ENCODE measurements at regions not wholly inside any gene's neighbourhood (a gene's known extent, or its start where the extent isn't known, plus 50 kb on each side); places are given as distances from the start of the nearest gene placed in this dataset.

- ChIA-PET CTCF (interaction anchor here (2.8 to 6.4 kb wide), 4 partner anchors 12 to 56 kb away, joined by 11 to 55 read pairs (median 26); no protein-coding TSS in a partner anchor), POLR2A (no interaction called here)
- Histone ChIP-seq H3K4me1 (ENCODE audit: control extremely low read depth in 1 of 4, control insufficient read depth in 4 of 4, insufficient read depth in 4 of 4, low read length in 3 of 4) (peaks cover 19 to 80% (median 57%) of the 10 kb centered on the region in 4 experiments), H3K36me3 (ENCODE audit: control insufficient read depth in 4 of 4, insufficient read depth in 4 of 4, low read length in 3 of 4) (no peaks in the 10 kb centered on the region), H3K4me3 (ENCODE audit: control insufficient read depth in 1 of 7, extremely low read depth in 1 of 7, insufficient read depth in 4 of 7, low read depth in 2 of 7, low read length in 6 of 7) (no peak overlapping the region), H3K9me3 (ENCODE audit: control extremely low read depth in 1 of 5, control insufficient read depth in 4 of 5, insufficient read depth in 2 of 5, low read depth in 1 of 5, low read length in 4 of 5) (peaks cover 0 to 4% (median 0%) of the 10 kb centered on the region in 5 experiments), H3K27me3 (replicated peaks in 2 of 5; ENCODE audit: control insufficient read depth in 4 of 5, insufficient read depth in 5 of 5, low read length in 4 of 5) (no peaks in the 10 kb centered on the region), H3K27ac (ENCODE audit: insufficient read depth in 1 of 2, low read depth in 1 of 2, low read length in 2 of 2, poor library complexity in 1 of 2, severe bottlenecking in 2 of 2) (no peak overlapping the region)
- no peak for DNase-seq
- 100% methylated on average over 1 of the region's 2 CpGs for WGBS (ENCODE audit: insufficient coverage)
These were observed 54.4 kb upstream of the RNF24 start for GRCh38 chr20:4069751-4070150.

GRCh38 chr20:4068708-4069107 lies 53.4 kb upstream of the RNF24 start:
- Histone ChIP-seq H3K4me3 (ENCODE audit: control insufficient read depth in 1 of 7, extremely low read depth in 1 of 7, insufficient read depth in 4 of 7, low read depth in 2 of 7, low read length in 6 of 7) (no peak overlapping the region), H3K27me3 (replicated peaks in 2 of 5; ENCODE audit: control insufficient read depth in 4 of 5, insufficient read depth in 5 of 5, low read length in 4 of 5) (no peaks in the 10 kb centered on the region), H3K27ac (ENCODE audit: insufficient read depth in 1 of 2, low read depth in 1 of 2, low read length in 2 of 2, poor library complexity in 1 of 2, severe bottlenecking in 2 of 2) (no peak overlapping the region), H3K9me3 (ENCODE audit: control extremely low read depth in 1 of 5, control insufficient read depth in 4 of 5, insufficient read depth in 2 of 5, low read depth in 1 of 5, low read length in 4 of 5) (peaks cover 0 to 4% (median 0%) of the 10 kb centered on the region in 5 experiments), H3K36me3 (ENCODE audit: control insufficient read depth in 4 of 4, insufficient read depth in 4 of 4, low read length in 3 of 4) (no peaks in the 10 kb centered on the region), H3K4me1 (ENCODE audit: control extremely low read depth in 1 of 4, control insufficient read depth in 4 of 4, insufficient read depth in 4 of 4, low read length in 3 of 4) (peaks cover 18 to 80% (median 58%) of the 10 kb centered on the region in 4 experiments)
- ChIA-PET POLR2A (no interaction called here), CTCF (interaction anchor here (1.0 to 1.7 kb wide), 3 partner anchors 17 to 45 kb away, joined by 3 to 5 read pairs (median 5); no protein-coding TSS in a partner anchor)
- 32% methylated on average over 4 of the region's 4 CpGs for WGBS (ENCODE audit: insufficient coverage)
- DNase-seq: no peak

- Histone ChIP-seq H3K36me3 (ENCODE audit: control insufficient read depth in 4 of 4, insufficient read depth in 4 of 4, low read length in 3 of 4) (no peaks in the 10 kb centered on the region), H3K4me1 (ENCODE audit: control extremely low read depth in 1 of 4, control insufficient read depth in 4 of 4, insufficient read depth in 4 of 4, low read length in 3 of 4) (peaks cover 18 to 82% (median 54%) of the 10 kb centered on the region in 4 experiments), H3K27me3 (replicated peaks in 2 of 5; ENCODE audit: control insufficient read depth in 4 of 5, insufficient read depth in 5 of 5, low read length in 4 of 5) (no peaks in the 10 kb centered on the region), H3K27ac (ENCODE audit: insufficient read depth in 1 of 2, low read depth in 1 of 2, low read length in 2 of 2, poor library complexity in 1 of 2, severe bottlenecking in 2 of 2) (no peak overlapping the region), H3K9me3 (ENCODE audit: control extremely low read depth in 1 of 5, control insufficient read depth in 4 of 5, insufficient read depth in 2 of 5, low read depth in 1 of 5, low read length in 4 of 5) (peaks cover 0 to 4% (median 0%) of the 10 kb centered on the region in 5 experiments), H3K4me3 (ENCODE audit: control insufficient read depth in 1 of 7, extremely low read depth in 1 of 7, insufficient read depth in 4 of 7, low read depth in 2 of 7, low read length in 6 of 7) (no peak overlapping the region)
- ChIA-PET CTCF (interaction anchor here (1.0 to 2.4 kb wide), 5 partner anchors 14 to 44 kb away, joined by 3 to 10 read pairs (median 5); no protein-coding TSS in a partner anchor), POLR2A (no interaction called here)
- 65% methylated on average over 6 of the region's 8 CpGs for WGBS (ENCODE audit: insufficient coverage)
- no peak for DNase-seq
These were observed 52.4 kb upstream of the RNF24 start for GRCh38 chr20:4067600-4068261.

GRCh38 chr20:4066551-4066950 lies 51.2 kb upstream of the RNF24 start:
- H3K9me3 ChIP-seq (ENCODE audit: control extremely low read depth in 1 of 5, control insufficient read depth in 4 of 5, insufficient read depth in 2 of 5, low read depth in 1 of 5, low read length in 4 of 5): peaks cover 0 to 4% (median 0%) of the 10 kb centered on the region in 5 experiments
- no peak overlapping the region for H3K27ac ChIP-seq (ENCODE audit: insufficient read depth in 1 of 2, low read depth in 1 of 2, low read length in 2 of 2, poor library complexity in 1 of 2, severe bottlenecking in 2 of 2)
- CTCF ChIA-PET: interaction anchor here (0.8 to 2.4 kb wide), 10 partner anchors 8 to 51 kb away, joined by 3 to 10 read pairs (median 5); no protein-coding TSS in a partner anchor
- H3K27me3 ChIP-seq (replicated peaks in 2 of 5; ENCODE audit: control insufficient read depth in 4 of 5, insufficient read depth in 5 of 5, low read length in 4 of 5): no peaks in the 10 kb centered on the region
- peaks cover 18 to 81% (median 51%) of the 10 kb centered on the region in 4 experiments for H3K4me1 ChIP-seq (ENCODE audit: control extremely low read depth in 1 of 4, control insufficient read depth in 4 of 4, insufficient read depth in 4 of 4, low read length in 3 of 4)
- no peaks in the 10 kb centered on the region for H3K36me3 ChIP-seq (ENCODE audit: control insufficient read depth in 4 of 4, insufficient read depth in 4 of 4, low read length in 3 of 4)
- H3K4me3 ChIP-seq (ENCODE audit: control insufficient read depth in 1 of 7, extremely low read depth in 1 of 7, insufficient read depth in 4 of 7, low read depth in 2 of 7, low read length in 6 of 7): no peak overlapping the region
- POLR2A ChIA-PET: interaction anchor here (0.5 to 0.8 kb wide), 2 partner anchors 16 to 54 kb away, joined by 3 read pairs; no protein-coding TSS in a partner anchor
- WGBS (ENCODE audit: insufficient coverage): 76% methylated on average over 2 of the region's 5 CpGs
- no peak for DNase-seq

- peak overlapping the region in 1 of 2 experiments; percentile 11 for H3K27ac ChIP-seq (ENCODE audit: insufficient read depth in 1 of 2, low read depth in 1 of 2, low read length in 2 of 2, poor library complexity in 1 of 2, severe bottlenecking in 2 of 2)
- CTCF ChIA-PET: interaction anchor here (1.0 to 2.4 kb wide), 4 partner anchors 11 to 49 kb away, joined by 3 to 10 read pairs (median 6); no protein-coding TSS in a partner anchor
- POLR2A ChIA-PET: interaction anchor here (0.8 kb wide), 1 partner anchor 17 kb away, joined by 3 read pairs; no protein-coding TSS in a partner anchor
These were observed 50.1 kb upstream of the RNF24 start for GRCh38 chr20:4065391-4065844.

More at GRCh38 chr20:4065391-4065844, 50.1 kb upstream of the RNF24 start:
- Histone ChIP-seq H3K36me3 (ENCODE audit: control insufficient read depth in 4 of 4, insufficient read depth in 4 of 4, low read length in 3 of 4) (no peaks in the 10 kb centered on the region), H3K9me3 (ENCODE audit: control extremely low read depth in 1 of 5, control insufficient read depth in 4 of 5, insufficient read depth in 2 of 5, low read depth in 1 of 5, low read length in 4 of 5) (peaks cover 0 to under 1% (median 0%) of the 10 kb centered on the region in 5 experiments), H3K4me1 (ENCODE audit: control extremely low read depth in 1 of 4, control insufficient read depth in 4 of 4, insufficient read depth in 4 of 4, low read length in 3 of 4) (peaks cover 18 to 84% (median 55%) of the 10 kb centered on the region in 4 experiments), H3K27me3 (replicated peaks in 2 of 5; ENCODE audit: control insufficient read depth in 4 of 5, insufficient read depth in 5 of 5, low read length in 4 of 5) (no peaks in the 10 kb centered on the region), H3K4me3 (ENCODE audit: control insufficient read depth in 1 of 7, extremely low read depth in 1 of 7, insufficient read depth in 4 of 7, low read depth in 2 of 7, low read length in 6 of 7) (no peak overlapping the region)
- WGBS (ENCODE audit: insufficient coverage): 0% methylated on average over 1 of the region's 2 CpGs
- DNase-seq: peak in 1 of 3 donors; percentile 48

Measured in common myeloid progenitor, CD34-positive (primary cell).